Mesendoderm (in vitro differentiated cells): ENCODE measurements at regions not wholly inside any gene's neighbourhood (a gene's known extent, or its start where the extent isn't known, plus 50 kb on each side); places are given as distances from the start of the nearest gene placed in this dataset.
A peak's percentile ranks its signal among the peaks of the same experiment; 100 is the strongest.

Source experiments
- DNase-seq: peaks from one replicate; pipeline ENCODE4 v3.0.0; 2013
- H2AK5ac ChIP-seq: 2 replicates; pipeline ENCODE4 v1.6.1; 2013; ENCODE audit warnings: low read length, inconsistent platforms
- H2BK120ac ChIP-seq: 2 replicates; pipeline ENCODE4 v1.6.1; 2013; ENCODE audit warnings: low read depth, mild to moderate bottlenecking, low read length, moderate library complexity, mixed read lengths
- H2BK15ac ChIP-seq: replicated peaks from 2 replicates; pipeline ENCODE4 v1.6.1; 2013; ENCODE audit warnings: low read depth, mild to moderate bottlenecking, moderate library complexity
- H2BK5ac ChIP-seq: 2 replicates; pipeline ENCODE4 v1.6.1; 2013; ENCODE audit warnings: low read length, inconsistent platforms
- H3K18ac ChIP-seq: 2 replicates; pipeline ENCODE4 v1.6.1; 2013; ENCODE audit warnings: mild to moderate bottlenecking, low read length, mixed read lengths
- H3K23ac ChIP-seq: one replicate; pipeline ENCODE4 v1.6.1; 2013; ENCODE audit warnings: low read length
- H3K27ac ChIP-seq: 2 replicates; pipeline ENCODE4 v1.5.1; 2013; ENCODE audit warnings: low read depth, mild to moderate bottlenecking, inconsistent platforms, low read length, moderate library complexity
- H3K27me3 ChIP-seq: 2 replicates; pipeline ENCODE4 v1.6.1; 2013; ENCODE audit warnings: low read length, control low read depth, mild to moderate bottlenecking, inconsistent platforms; ENCODE audit not compliant: insufficient read depth, poor library complexity
- H3K36me3 ChIP-seq: 2 replicates; pipeline ENCODE4 v1.6.1; 2013; ENCODE audit warnings: low read length, inconsistent platforms; ENCODE audit not compliant: control insufficient read depth, insufficient read depth
- H3K4ac ChIP-seq: one replicate; pipeline ENCODE4 v1.6.1; 2013; ENCODE audit warnings: low read depth, mild to moderate bottlenecking, low read length, moderate library complexity
- H3K4me1 ChIP-seq: 2 replicates; pipeline ENCODE4 v1.6.1; 2013; ENCODE audit warnings: low read depth, low read length, inconsistent platforms; ENCODE audit not compliant: control insufficient read depth
- H3K4me2 ChIP-seq: 2 replicates; pipeline ENCODE4 v1.6.1; 2013; ENCODE audit warnings: low read length
- H3K4me3 ChIP-seq: 2 replicates; pipeline ENCODE4 v1.5.1; 2013; ENCODE audit warnings: mild to moderate bottlenecking, low read length
- H3K56ac ChIP-seq: one replicate; pipeline ENCODE4 v1.6.1; 2013; ENCODE audit warnings: low read length
- H3K79me1 ChIP-seq: 2 replicates; pipeline ENCODE4 v1.6.1; 2013; ENCODE audit warnings: low read length, inconsistent platforms
- H3K79me2 ChIP-seq: 2 replicates; pipeline ENCODE4 v1.6.1; 2013; ENCODE audit warnings: mild to moderate bottlenecking, low read length; ENCODE audit not compliant: control insufficient read depth, insufficient read depth
- H3K9ac ChIP-seq: 2 replicates; pipeline ENCODE4 v1.6.1; 2013; ENCODE audit warnings: low read length, inconsistent platforms
- H4K5ac ChIP-seq: one replicate; pipeline ENCODE4 v1.6.1; 2013; ENCODE audit warnings: low read length
- H4K8ac ChIP-seq: one replicate; pipeline ENCODE4 v1.6.1; 2013; ENCODE audit warnings: low read depth, mild to moderate bottlenecking, control low read depth, low read length, moderate library complexity
- WGBS: extraction: QIAGEN DNeasy Blood & Tissue Kit; methylation state at CpG from one replicate; pipeline ENCODE4 v1.1.7; 2013; ENCODE audit warnings: low lambda C conversion rate, missing lambda C conversion rate; ENCODE audit not compliant: insufficient coverage; ENCODE audit errors: extremely low coverage; 5-methylcytosine and 5-hydroxymethylcytosine counted together

GRCh38 chr16:14002416-14002990, 68.6 kb upstream of the MRTFB start:
- Histone ChIP-seq H3K4me1 (peaks cover 4% of the 10 kb centered on the region), H3K23ac (no peak overlapping the region), H3K4me2 (peak overlapping the region; percentile 4), H3K4ac (no peak overlapping the region), H4K5ac (no peak overlapping the region), H3K56ac (peak overlapping the region; percentile 62), H3K9ac (no peak overlapping the region), H3K27ac (no peak overlapping the region), H2BK120ac (no peak overlapping the region), H2AK5ac (no peak overlapping the region), H2BK15ac (no peak overlapping the region), H3K79me1 (no peaks in the 10 kb centered on the region), H3K27me3 (no peaks in the 10 kb centered on the region), H3K18ac (no peak overlapping the region), H4K8ac (no peak overlapping the region), H3K79me2 (no peaks in the 10 kb centered on the region), H3K4me3 (no peak overlapping the region), H3K36me3 (no peaks in the 10 kb centered on the region), H2BK5ac (no peak overlapping the region)
- no peak for DNase-seq
- WGBS: no CpG with 5 or more reads among the region's 13 CpGs

GRCh38 chr16:14003074-14003570, 68.0 kb upstream of the MRTFB start:
- Histone ChIP-seq H3K9ac (no peak overlapping the region), H3K27me3 (no peaks in the 10 kb centered on the region), H3K23ac (no peak overlapping the region), H3K4me1 (peaks cover 4% of the 10 kb centered on the region), H2BK15ac (no peak overlapping the region), H3K4me3 (no peak overlapping the region), H2BK5ac (no peak overlapping the region), H3K18ac (no peak overlapping the region), H3K56ac (peak overlapping the region; percentile 62), H3K4me2 (peak overlapping the region; percentile 7), H4K5ac (no peak overlapping the region), H3K4ac (no peak overlapping the region), H3K79me1 (no peaks in the 10 kb centered on the region), H2BK120ac (no peak overlapping the region), H4K8ac (no peak overlapping the region), H3K79me2 (no peaks in the 10 kb centered on the region), H3K27ac (no peak overlapping the region), H3K36me3 (no peaks in the 10 kb centered on the region), H2AK5ac (no peak overlapping the region)
- WGBS: no CpG with 5 or more reads among the region's 15 CpGs
- peak; percentile 94 for DNase-seq

GRCh38 chr16:14004031-14004728, 66.9 kb upstream of the MRTFB start:
- no peaks in the 10 kb centered on the region for H3K27me3 ChIP-seq
- no peak overlapping the region for H3K23ac ChIP-seq
- no peak overlapping the region for H3K4me2 ChIP-seq
- H3K79me1 ChIP-seq: no peaks in the 10 kb centered on the region
- peaks cover 4% of the 10 kb centered on the region for H3K4me1 ChIP-seq
- no peak overlapping the region for H3K27ac ChIP-seq
- no peaks in the 10 kb centered on the region for H3K36me3 ChIP-seq
- no peak for DNase-seq
- H4K8ac ChIP-seq: no peak overlapping the region
- H3K79me2 ChIP-seq: no peaks in the 10 kb centered on the region
- WGBS: no CpG with 5 or more reads among the region's 13 CpGs
- H3K56ac ChIP-seq: no peak overlapping the region
- H4K5ac ChIP-seq: no peak overlapping the region
- H3K18ac ChIP-seq: no peak overlapping the region
- no peak overlapping the region for H2BK15ac ChIP-seq
- H2BK5ac ChIP-seq: no peak overlapping the region
- H3K4ac ChIP-seq: no peak overlapping the region
- no peak overlapping the region for H3K9ac ChIP-seq
- no peak overlapping the region for H2BK120ac ChIP-seq
- H2AK5ac ChIP-seq: no peak overlapping the region
- H3K4me3 ChIP-seq: no peak overlapping the region

- Histone ChIP-seq H4K8ac (no peak overlapping the region), H2AK5ac (no peak overlapping the region), H4K5ac (no peak overlapping the region), H3K27me3 (no peaks in the 10 kb centered on the region), H3K4me1 (peaks cover 4% of the 10 kb centered on the region), H3K36me3 (no peaks in the 10 kb centered on the region), H3K18ac (no peak overlapping the region), H3K9ac (no peak overlapping the region), H3K4ac (no peak overlapping the region), H3K27ac (no peak overlapping the region), H3K79me1 (no peaks in the 10 kb centered on the region), H2BK120ac (no peak overlapping the region), H2BK5ac (no peak overlapping the region), H3K4me2 (no peak overlapping the region), H3K4me3 (no peak overlapping the region), H2BK15ac (no peak overlapping the region), H3K56ac (no peak overlapping the region), H3K23ac (no peak overlapping the region), H3K79me2 (no peaks in the 10 kb centered on the region)
- WGBS: no CpG with 5 or more reads among the region's 2 CpGs
- no peak for DNase-seq
Measured at GRCh38 chr16:14004729-14005315, 66.3 kb upstream of the MRTFB start.

- no CpG with 5 or more reads among the region's 6 CpGs for WGBS
- Histone ChIP-seq H4K8ac (no peak overlapping the region), H3K4ac (no peak overlapping the region), H3K18ac (no peak overlapping the region), H3K36me3 (no peaks in the 10 kb centered on the region), H2AK5ac (no peak overlapping the region), H3K56ac (no peak overlapping the region), H2BK5ac (no peak overlapping the region), H3K79me1 (no peaks in the 10 kb centered on the region), H3K4me1 (peaks cover 4% of the 10 kb centered on the region), H3K9ac (no peak overlapping the region), H3K27ac (no peak overlapping the region), H3K4me3 (no peak overlapping the region), H3K79me2 (no peaks in the 10 kb centered on the region), H3K23ac (no peak overlapping the region), H3K27me3 (no peaks in the 10 kb centered on the region), H3K4me2 (no peak overlapping the region), H2BK120ac (no peak overlapping the region), H4K5ac (no peak overlapping the region), H2BK15ac (no peak overlapping the region)
- DNase-seq: no peak
Measured at GRCh38 chr16:14005335-14005734, 65.8 kb upstream of the MRTFB start.
